Stimulated activated CD4-positive, alpha-beta T cell treated with anti-CD3 and anti-CD28 coated beads, Interleukin-4, amount 100 ng/mL, for 1 hour (primary cell): ENCODE measurements at regions not wholly inside any gene's neighbourhood (a gene's known extent, or its start where the extent isn't known, plus 50 kb on each side); places are given as distances from the start of the nearest gene placed in this dataset.
"Not testable (repeated sequence)": the region's sequence is repeated elsewhere in the genome, so short reads cannot be mapped to it uniquely, and the experiment has no call there.

Experiments used
- DNase-seq: peaks from one replicate; pipeline ENCODE4 v3.0.0-alpha.2; 2020

DNA sequence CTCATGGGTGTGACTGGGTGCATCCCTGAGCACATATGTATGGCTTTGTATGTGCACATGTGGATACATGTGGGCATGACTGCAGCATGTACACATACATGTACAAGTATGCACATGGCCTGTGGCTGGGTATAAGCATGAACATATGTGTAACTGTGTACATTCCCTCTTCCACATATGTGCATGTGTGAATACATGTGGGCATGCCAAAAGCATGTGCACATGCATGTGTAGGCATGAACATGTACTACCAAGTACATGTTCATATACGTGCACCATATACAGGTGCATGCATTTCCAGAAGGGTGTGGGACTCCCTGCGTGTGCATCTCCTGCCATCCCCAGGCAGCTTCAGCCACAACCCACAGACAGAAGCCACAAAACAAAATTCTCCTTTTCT, 208.2 kb downstream of the MN1 start:
- DNase-seq = no peak

DNA sequence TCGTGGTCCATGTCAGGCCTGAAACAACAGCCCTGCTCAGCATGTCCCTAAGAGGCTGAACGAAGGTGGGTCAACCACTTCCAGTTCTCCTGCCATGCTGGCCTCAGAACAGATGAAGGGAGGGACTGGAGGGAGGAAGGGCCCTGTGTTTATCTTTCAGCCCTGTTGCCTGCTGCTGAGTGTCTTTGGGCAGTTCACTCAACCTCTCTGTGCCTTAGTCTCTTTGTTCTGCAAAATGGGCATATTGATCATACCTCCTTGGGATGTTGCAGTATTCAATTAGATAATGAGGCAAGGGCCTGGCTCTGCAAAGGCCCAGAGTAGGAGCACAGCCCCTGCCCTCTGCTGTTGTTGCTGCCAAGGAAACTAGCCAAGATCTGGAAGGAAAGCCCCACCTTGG, 207.5 kb downstream of the MN1 start:
- DNase-seq = no peak

DNA sequence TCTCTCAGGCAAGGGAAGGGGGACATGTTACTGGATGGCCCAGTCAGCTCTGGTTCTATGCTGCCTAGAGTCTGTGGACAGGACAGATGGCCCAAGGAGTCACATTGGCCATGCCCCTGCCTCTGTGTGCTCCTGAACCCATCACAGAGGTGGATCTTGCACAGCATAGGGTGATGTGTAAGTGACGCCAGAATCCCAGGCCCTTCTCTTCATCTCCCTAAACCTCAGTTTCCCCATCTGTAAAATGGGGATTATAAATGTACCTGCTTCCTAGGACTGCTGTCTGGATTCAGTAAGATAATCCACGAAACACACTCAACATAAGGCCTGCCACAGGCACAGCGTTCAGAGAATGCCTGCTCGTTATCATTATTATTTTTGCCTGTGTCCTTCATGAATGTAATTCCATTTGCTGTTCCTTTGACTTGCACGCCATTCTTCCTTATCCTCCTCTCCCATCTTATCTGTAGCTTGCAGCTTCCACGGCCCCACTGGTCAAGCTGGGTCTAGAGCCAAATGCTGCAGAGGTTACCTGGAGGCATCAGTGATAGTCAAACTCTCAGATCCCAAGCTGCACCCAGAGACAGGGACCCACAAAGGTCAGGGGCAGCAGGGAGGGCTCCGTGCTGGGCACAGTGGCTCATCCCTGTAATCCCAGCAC, 207.0 kb downstream of the MN1 start:
- DNase-seq = no peak

DNA sequence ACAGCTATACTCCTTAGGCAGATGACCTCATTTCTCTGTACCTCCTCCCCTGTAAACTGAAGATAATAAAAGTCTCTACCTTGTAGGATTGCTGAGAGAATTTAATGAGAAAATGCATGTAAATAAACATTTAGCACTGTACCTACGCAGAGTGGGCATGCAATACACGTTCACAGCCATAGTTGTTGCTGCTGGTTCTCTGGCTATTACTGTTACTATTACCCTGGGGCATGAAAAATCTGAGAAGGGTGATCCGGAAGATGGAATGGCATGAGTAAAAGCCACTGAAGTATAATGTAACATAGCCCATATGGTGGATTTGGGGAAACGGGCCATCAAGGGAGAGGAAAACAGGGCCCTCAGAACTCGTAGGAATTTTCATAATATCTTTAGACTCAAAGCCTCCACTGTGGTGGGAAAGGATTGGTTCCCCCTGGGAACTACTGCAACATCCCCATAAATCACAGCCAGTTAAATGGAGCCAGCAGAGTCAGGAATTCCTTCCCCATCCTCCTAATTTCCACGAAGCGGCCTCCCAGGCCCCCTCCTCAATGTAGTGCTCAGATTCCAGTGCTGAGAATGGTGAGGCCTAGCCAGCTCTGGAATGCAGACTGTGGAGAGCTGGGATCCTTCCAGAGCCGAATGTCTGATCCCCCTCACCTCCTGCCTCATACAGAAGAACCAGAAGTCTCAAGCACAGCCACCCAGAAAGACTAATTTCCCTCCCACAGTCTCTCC, 205.3 kb downstream of the MN1 start:
- no peak for DNase-seq

DNA sequence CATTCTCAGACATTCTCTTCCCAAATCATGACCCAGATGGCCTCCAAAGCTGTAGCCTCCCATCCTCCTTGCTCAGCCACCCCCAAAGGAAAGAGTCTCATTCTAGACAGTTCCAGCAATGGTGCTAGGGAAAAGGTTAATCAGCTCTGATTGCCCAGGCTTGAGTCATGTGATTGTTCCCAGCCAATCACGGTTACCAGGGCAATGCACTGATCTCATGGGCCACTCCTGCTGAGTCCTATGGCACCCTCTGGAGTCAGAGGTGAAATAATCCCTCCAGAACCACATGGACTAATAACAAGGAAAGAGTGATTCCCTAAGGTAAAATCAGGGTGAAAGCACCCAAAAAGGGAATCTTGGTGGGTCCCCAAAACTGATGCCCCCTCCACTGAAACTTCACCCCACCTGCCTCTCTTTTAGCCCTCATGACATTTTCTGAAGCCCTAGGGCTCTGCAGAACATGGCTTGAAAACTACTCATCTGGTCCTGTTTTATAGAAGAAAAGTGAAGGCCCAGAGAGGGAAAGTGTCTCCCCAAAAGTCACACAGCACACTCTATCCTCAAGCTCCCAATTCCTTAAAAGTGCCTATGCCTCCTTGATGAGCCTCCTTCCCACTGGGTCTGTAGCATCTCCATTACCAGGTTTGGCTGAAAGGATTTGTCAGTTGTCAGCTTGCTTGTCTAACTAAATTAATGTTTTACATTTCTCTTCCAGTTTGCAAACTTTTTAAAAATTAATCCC, 203.7 kb downstream of the MN1 start:
- no peak for DNase-seq

DNA sequence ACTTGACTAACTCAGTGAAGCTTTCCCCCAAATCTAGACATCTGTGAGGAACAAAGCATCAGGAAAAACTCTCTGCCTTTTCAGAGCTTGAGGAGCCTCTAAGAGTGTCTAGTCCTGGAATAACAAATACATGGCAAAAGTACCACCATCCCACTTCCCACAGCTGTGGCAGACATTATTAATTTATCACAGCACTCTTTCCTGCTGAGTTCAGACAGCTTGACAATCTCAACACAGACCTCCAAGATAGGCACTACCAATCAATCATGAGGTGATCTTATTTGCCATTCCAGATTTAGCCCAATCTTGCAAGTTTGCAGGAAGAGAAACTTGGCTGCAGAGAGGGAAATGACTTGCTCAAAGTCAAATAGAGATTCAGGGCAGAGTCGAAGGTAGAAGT, 202.8 kb downstream of the MN1 start:
- DNase-seq = no peak

DNA sequence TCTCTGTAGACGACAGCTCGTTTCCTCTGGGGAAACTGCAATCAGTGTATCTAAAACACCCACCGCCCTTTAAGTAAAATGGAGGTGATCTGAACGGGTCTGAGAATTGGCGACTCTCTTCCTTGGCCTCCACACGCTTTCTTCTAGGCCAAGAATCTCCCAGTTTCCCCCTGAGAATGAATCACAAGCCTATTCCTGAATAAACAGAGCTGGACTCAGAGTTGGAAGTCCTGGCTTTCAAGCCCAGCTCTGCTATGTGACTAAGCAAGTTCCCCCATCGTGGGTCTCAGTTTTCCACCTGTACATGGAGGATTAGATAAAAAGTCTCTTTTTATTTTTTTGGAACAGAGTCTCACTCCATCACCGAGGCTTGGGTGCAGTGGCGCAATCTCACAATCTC, 200.4 kb downstream of the MN1 start:
- DNase-seq = no peak

DNA sequence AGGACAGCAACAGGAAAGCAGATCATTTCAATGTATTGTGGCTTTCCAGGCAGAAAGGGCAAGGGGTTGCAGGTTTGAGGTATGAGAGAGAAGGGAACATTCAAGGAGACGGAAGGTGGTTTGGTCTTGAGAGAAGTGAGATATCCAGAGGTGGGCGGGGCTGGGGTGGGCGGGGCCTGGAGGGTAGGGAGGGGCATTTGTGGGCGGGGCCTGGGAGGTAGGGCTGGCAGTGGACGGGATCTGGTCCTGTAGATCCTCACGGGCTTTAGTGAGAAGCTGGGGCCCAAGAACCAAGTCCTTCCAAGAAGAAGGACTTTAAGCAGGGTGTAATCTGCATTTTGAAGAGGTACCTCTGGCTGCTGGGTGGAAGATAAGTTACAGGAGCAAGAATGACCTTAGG, 199.2 kb downstream of the MN1 start:
- DNase-seq = no peak

DNA sequence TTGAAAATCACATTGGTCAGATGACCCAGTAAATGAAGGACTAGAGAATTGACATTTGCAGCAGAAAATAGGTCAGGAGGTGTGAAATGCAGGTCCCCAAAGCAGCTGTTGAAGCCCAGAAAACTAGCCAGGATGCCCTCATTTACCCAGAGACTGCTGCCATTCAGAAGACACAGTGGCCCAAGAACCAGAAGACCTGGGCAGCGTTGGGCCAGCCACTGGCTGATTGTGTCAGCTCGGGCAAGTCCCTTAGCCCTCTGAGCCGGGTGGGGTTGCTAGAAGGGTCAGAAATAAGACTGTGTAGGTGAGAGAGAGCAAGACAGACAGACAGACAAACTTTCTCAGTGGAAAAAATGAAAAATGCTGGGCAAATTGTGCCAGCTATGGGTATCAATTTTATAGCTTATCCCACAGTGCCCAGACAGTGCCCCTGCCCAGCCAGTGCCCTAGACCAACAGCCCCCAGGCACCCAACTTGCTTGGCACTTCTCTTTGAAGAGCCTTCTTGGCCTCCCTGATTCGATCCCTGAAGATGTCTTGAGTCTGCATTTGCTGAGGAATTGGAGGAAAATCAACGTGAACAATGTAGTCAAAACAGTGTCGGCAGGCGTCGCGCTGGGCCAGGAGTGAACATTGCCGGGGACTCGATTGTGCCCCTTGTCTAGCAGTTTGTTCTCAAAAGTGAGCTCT, 198.3 kb downstream of the MN1 start:
- no peak for DNase-seq

DNA sequence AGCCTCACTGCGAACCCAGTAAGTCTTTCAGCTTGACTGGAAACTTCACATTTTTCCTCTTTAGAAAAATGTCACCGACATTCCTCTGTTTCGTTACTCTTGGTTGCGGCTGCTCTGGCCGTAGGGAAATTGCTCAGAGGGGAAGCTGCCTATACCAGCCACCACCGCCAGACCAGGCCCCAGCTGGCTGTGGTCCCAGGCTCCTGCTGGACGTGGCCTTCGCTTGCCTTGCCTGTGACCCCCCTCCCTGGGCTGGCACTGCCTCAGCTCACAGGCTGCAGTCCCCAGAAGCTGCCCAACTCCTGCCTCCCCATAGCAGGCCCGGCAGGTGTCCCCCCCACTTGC, 197.8 kb downstream of the MN1 start:
- DNase-seq = no peak

DNA sequence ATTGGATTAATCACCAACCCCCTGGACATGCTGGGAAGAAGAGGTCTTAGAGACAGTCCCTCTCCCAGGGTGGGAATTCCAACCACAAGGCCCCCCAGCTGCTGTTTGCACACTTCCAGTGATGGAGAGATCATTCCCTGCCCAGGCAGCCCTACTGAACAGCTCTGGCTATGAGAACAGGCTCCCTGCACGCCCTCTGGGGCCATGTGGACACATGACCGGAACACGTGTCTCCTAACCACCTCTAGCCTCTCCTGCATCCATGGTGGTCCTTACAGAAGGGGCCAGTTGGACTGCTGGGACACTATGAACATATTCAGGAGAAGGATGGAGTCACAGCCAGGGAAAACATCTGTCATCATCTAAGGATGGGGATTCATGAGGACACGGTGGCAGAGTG, 196.2 kb downstream of the MN1 start:
- DNase-seq = no peak

DNA sequence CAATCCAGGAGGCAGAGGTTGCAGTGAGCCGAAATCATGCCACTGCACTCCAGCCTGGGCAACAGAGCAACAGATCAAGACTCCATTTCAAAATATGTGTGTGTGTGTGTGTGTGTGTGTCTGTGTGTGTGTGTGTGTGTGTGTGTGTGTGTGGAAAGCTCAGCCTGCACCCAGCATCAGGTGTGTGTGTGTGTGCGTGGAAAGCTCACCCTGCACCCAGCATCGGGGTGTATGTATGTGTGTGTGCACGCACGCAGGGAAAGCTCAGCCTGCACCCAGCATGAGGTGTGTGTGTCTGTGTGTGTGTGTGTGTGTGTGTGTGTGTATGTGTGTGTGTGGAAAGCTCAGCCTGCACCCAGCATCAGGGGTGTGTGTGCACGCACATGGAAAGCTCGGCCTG, 193.8 kb downstream of the MN1 start:
- DNase-seq = not testable (repeated sequence)

DNA sequence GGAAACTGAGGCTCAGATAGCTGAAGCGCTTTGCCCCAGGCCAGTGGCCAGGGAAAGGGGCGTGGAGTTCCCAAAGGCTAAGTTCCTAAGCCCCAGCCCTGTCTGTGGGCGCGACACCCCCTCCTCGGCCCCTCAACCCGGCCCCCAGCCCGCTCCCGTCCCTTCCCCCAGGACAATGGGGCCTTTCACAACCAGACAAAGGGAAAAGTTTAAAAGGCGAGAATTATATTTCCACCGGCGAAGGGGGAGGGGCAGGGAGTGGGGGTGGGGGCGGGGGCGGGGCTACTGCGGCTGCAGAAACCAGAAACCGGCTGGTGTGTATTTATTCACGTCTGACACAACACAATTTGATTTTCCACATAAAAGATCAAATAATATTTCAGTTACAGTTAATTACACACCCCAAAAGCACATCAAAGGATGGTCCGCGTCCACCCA, 192.1 kb downstream of the MN1 start:
- no peak for DNase-seq

DNA sequence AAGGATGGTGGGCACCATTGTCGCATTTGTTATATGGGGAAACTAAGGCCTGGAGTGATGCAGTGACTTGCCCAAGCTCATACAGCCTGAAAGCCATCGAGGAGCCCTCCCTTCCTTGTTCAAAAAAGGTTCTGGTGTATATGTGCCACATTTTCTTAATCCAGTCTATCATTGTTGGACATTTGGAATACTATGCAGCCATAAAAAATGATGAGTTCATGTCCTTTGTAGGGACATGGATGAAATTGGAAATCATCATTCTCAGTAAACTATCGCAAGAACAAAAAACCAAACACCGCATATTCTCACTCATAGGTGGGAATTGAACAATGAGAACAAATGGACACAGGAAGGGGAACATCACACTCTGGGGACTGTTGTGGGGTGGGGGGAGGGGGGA, 191.4 kb downstream of the MN1 start:
- DNase-seq = not testable (repeated sequence)

DNA sequence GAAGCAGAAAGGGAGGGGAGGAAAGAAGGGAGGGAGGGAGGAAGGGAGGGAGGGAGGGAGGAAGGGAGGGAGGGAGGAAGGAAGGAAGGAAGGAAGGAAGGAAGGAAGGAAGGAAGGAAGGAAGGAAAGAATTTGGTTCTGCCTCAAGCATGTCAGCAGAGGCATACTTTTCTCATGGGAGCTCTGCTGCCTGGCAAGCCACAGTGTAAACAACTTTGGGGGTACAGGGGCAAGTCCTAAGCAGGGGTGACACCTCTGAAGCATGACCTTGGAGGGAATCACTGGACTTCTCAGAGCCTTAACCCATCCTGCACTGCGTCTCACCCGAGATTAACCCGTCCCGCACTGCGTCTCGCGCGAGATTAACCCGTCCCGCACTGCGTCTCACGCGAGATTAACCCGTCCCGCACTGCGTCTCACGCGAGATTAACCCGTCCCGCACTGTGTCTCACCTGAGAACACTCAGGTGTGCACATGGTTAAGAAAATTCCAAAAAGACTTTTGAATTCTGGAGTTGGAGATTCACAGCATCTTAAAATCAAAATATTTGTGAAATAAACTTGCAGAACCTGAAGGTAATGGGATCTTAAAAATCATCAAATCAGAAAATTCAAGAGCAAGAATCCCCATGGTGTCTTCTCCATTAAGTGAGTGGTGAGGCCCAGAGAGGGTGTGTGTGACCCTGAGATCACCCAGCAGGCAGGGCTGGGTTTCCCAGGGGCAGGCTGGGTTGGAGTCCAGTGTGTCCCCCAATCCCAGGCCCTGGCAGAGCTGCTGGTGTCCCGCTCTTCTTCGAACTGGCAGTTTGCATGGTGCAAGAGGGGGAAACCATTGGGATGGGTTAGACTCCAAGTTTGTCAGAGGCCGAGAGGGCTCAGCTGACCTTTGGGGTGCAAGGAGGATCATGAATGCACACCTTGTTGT, 190.4 kb downstream of the MN1 start:
- DNase-seq = no peak

DNA sequence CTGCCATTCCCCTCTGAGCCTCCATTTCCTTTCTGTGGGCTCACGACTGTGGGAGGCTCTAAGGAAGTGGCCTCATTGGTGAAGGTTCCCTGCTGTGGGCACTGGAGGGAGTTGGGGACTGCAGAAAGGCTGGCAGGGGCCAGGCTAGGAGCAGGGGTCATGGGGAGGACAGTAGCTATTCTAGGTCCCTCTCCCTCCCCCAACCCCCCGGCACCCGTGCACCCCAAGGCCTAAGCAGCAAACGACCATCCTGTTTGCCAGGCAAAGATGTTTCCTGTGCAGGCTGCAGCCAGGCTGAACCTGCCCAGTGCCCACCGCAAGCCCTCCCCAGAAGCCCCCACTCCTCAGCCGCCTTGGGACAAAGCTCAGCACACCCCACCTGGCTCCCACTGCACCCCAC, 189.4 kb downstream of the MN1 start:
- DNase-seq = no peak

DNA sequence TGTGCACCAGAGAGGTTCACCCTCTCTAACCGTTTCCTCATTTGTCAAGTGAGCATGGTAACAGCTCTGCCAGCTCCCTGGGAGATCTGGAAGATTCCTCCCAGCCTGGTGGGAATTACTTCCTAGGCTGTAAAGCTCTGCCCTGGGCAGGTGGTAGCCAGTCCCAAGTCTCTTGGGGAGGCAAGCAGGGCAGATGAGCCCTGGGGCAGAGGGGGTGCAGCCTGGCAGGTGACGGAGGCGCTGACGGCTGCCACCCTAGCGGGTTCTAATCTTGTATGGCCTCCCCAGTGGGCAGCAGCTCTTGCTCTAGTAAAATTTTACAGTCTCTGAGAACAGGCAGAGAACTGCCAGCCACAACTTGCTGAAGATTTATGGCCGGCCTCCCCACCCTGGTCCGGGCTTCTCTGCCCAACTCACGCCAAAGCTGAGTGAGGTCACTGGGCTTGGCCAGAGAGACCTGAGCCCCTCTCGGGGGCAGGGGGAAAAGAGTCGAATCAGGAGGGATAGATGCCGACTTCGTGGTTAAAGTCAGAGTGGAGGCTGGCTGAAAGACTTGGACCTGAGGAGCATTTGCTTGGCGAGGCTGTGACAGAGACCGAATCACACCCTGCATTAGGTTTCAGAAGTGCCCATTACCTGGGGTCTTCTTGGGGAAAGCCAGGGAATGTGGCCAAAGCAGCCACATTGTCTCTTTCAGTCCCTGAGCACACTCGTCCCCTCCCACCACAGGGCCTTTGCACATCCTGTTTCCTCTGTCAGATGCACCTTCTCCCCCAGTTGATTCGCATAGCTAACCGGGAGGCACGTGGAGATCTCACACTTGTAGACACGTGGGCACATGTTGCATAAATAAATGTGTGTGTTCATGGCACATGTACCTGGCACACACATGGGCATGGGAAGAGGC, 188.2 kb downstream of the MN1 start:
- no peak for DNase-seq

DNA sequence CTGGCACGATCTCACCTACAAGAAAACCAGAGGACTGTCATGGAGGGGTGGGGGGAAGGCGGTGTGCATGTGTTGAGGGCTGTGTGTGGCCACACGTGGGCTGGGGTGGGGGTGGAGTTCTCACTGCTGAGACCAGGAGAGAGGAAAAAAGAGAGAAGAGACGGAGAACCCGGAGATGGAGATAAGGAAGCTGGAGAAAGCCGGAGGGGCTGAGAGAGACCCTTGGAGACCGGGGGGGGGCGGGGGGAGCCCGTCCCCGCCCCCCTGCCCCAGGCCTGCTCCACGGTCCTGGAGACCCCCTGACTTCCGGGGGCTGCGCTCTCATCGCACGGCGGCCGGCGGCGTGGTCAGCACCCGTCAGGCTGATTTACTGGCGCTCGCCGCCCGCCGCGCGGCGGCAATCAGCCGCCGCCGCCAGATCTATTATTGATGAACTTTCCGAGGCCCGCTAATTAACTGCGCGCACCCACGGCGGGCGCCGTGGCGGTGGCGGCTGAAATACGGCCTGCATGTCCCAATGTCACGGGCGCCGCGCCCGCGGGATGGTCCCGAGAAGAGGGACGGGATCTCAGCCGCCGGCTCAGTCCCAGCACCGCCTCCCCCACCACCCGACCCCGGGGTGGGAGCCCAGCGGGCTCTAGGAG, 187.4 kb downstream of the MN1 start:
- DNase-seq = no peak

DNA sequence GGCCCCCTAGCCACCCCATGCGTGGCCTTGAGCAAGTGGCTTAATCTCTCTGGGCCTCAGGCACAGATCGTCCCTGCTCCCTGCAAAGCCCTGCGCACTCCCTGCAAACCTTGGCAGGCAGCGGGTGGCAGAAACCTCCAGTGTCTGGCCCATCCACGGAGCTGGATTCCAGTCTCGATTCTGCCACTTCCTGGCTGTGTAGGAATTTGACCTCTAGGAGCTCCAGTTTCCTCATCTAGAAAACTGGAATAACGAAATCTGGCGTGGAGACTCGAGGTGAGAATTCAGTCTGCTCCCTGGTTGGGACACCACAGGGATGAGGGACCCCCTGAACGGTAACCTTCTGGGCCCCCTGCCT, 186.9 kb downstream of the MN1 start:
- no peak for DNase-seq

DNA sequence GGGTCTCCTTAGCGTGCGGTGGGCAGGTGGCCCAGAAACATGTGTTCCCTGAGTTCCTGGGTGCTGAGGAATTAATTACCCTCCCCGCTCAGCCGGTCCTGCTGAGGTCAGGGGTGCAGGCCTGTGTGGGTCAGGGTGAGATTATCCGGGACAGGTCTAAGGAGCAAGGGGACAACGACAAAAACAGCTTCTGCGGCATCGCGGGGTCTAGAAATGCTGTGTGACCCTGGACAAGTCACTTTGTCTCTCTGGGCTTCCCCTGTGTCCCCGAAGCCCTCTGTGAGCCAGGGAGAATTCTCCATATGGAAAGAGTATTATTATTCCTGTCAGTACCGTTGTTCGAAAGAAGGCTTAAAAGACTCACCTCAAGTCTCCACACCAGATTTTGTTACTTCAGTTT, 186.1 kb downstream of the MN1 start:
- DNase-seq = no peak

DNA sequence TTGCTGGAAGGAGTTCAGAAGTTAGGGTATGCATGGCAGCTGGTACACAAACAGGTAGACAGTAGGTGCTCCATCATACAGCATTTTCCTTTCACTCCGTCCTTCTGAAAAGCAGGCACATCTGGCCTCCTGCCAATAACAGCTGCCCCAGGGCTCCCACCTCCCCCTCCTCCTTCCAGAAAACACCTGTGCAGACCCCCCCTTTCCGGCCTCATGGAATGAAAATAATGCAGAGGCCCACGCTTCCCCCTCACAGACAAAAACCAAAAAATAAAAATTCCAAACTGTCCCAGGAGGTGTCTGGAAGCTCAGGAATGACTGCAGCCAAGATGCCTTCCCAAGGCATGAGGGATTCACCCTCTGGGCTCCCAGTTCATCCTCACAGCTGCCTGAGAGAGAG, 185.5 kb downstream of the MN1 start:
- DNase-seq = no peak
